ENCODE measurements at regions not wholly inside any gene's neighbourhood (a gene's known extent, or its start where the extent isn't known, plus 50 kb on each side); places are given as distances from the start of the nearest gene placed in this dataset.

DNA sequence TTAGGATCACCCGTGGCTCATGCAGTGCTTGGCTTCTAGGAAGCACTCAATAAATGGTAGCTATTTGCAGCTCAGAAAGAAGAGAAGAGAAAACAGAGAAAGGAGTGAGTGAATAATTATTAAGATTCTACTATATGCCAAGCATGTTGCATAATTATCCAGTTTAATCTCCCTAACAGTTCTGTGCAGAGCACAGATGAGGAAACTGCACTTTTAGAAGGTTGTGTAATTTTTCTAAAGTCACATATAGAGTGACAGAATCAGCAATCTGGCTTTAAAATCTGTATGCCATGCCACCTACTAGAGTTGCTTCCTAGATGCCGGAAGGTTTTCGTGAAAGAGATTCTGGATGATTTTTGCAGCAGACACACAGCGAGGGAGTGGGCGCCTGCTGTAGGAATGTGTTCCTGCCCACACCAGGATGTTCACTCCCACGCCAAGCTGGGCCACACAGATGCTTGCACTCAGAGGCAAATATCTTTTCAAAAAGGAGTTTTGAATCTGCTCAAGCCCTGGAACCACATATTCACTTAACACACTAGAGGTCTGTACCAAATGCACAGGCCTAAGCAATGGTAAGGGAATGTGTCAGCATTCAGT is 50.2 kb upstream of the SMCO2 start:
- TF ChIP-seq, protein P1, sequence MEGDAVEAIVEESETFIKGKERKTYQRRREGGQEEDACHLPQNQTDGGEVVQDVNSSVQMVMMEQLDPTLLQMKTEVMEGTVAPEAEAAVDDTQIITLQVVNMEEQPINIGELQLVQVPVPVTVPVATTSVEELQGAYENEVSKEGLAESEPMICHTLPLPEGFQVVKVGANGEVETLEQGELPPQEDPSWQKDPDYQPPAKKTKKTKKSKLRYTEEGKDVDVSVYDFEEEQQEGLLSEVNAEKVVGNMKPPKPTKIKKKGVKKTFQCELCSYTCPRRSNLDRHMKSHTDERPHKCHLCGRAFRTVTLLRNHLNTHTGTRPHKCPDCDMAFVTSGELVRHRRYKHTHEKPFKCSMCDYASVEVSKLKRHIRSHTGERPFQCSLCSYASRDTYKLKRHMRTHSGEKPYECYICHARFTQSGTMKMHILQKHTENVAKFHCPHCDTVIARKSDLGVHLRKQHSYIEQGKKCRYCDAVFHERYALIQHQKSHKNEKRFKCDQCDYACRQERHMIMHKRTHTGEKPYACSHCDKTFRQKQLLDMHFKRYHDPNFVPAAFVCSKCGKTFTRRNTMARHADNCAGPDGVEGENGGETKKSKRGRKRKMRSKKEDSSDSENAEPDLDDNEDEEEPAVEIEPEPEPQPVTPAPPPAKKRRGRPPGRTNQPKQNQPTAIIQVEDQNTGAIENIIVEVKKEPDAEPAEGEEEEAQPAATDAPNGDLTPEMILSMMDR (IDR thresholded peaks at IDR 0.05) = no peak
- TF ChIP-seq POLR2A (IDR thresholded peaks at IDR 0.05) = no peak
